CD4-positive, alpha-beta T cell (primary cell): ENCODE measurements at regions not wholly inside any gene's neighbourhood (a gene's known extent, or its start where the extent isn't known, plus 50 kb on each side); places are given as distances from the start of the nearest gene placed in this dataset.

Experiments used
- ATAC-seq: fragments of 200-7000 bp; cut with Tn5 transposase; one replicate; pipeline ENCODE4 v1.10.0; 2022; ENCODE audit warnings: mild to moderate bottlenecking; ENCODE audit not compliant: poor library complexity
- CTCF ChIA-PET: fragments of 350-600 bp; sonication (Branson Sonifier 250); formaldehyde crosslinking; loops from one replicate; lab custom pipeline; 2021; ENCODE audit warnings: antibody characterized with exemption, inconsistent platforms; lab: Charles Lee
- POLR2A ChIA-PET: fragments of 350-600 bp; sonication (Branson Sonifier 250); formaldehyde crosslinking; loops from one replicate; lab custom pipeline; 2021; ENCODE audit warnings: antibody characterized with exemption, inconsistent platforms; lab: Charles Lee
- DNase-seq, 14 experiments: peaks; one replicate each; pipeline ENCODE4 v3.0.0-alpha.2; 2013 to 2020; ENCODE audit warnings: mixed read lengths in 2 of 14
- H3K27ac ChIP-seq, 2 donors: one replicate each; pipeline versions ENCODE4 v1.5.1 to v1.7.0; 2013; ENCODE audit warnings: low read length in 2 of 2, low read depth in 1 of 2, mild to moderate bottlenecking in 1 of 2
- H3K27me3 ChIP-seq, 2 experiments: 1 replicate in 1 of 2; 2 replicates in 1 of 2; pipeline versions ENCODE4 v1.6.1 to v1.7.0; 2013; ENCODE audit warnings: low read length in 2 of 2, control low read depth in 1 of 2, mild to moderate bottlenecking in 1 of 2, moderate library complexity in 1 of 2; ENCODE audit not compliant: insufficient read depth in 2 of 2, control insufficient read depth in 1 of 2
- H3K36me3 ChIP-seq: one replicate; pipeline ENCODE4 v1.6.1; 2013; ENCODE audit warnings: low read length, control low read depth; ENCODE audit not compliant: insufficient read depth
- H3K4me1 ChIP-seq: one replicate; pipeline ENCODE4 v1.6.1; 2013; ENCODE audit warnings: low read length, control low read depth; ENCODE audit not compliant: insufficient read depth
- H3K4me3 ChIP-seq: one replicate; pipeline ENCODE4 v1.5.1; 2013; ENCODE audit warnings: mild to moderate bottlenecking, low read length, moderate library complexity
- H3K9me3 ChIP-seq, 2 experiments: 1 replicate in 1 of 2; 2 replicates in 1 of 2; pipeline versions ENCODE4 v1.6.1 to v1.7.0; 2013; ENCODE audit warnings: low read length in 2 of 2, mild to moderate bottlenecking in 2 of 2, control low read depth in 1 of 2, moderate library complexity in 1 of 2; ENCODE audit not compliant: control insufficient read depth in 1 of 2, insufficient read depth in 1 of 2
- H3K27ac Mint-ChIP-seq: one replicate; pipeline ENCODE4 v1.8.0; 2020; ENCODE audit warnings: mixed read lengths
- H3K27me3 Mint-ChIP-seq: one replicate; pipeline ENCODE4 v1.8.0; 2021; ENCODE audit warnings: mixed read lengths
- H3K36me3 Mint-ChIP-seq: one replicate; pipeline ENCODE4 v1.8.0; 2021; ENCODE audit warnings: low read depth, mixed read lengths
- H3K4me1 Mint-ChIP-seq: one replicate; pipeline ENCODE4 v1.8.0; 2021; ENCODE audit warnings: low read depth, mixed read lengths
- H3K4me3 Mint-ChIP-seq: one replicate; pipeline ENCODE4 v1.8.0; 2020; ENCODE audit warnings: mild to moderate bottlenecking, mixed read lengths
- H3K9me3 Mint-ChIP-seq: one replicate; pipeline ENCODE4 v1.8.0; 2020; ENCODE audit warnings: mixed read lengths
- intact Hi-C, 2 experiments: fragments of 100-400 bp; cut with DNase I in 1 of 2; cut with micrococcal nuclease in 1 of 2; formaldehyde crosslinking; loops; one replicate each; pipeline versions ENCODE4 v1.15.1 to v1.9.0; 2023 to 2025; cut with DNase I, micrococcal nuclease
- TF ChIP-seq, protein P1 (sequence below): fragments of 200-600 bp; IDR thresholded peaks from one replicate; pipeline ENCODE4 v1.8.0; 2022; ENCODE audit warnings: antibody characterized with exemption, mild to moderate bottlenecking

DNA sequence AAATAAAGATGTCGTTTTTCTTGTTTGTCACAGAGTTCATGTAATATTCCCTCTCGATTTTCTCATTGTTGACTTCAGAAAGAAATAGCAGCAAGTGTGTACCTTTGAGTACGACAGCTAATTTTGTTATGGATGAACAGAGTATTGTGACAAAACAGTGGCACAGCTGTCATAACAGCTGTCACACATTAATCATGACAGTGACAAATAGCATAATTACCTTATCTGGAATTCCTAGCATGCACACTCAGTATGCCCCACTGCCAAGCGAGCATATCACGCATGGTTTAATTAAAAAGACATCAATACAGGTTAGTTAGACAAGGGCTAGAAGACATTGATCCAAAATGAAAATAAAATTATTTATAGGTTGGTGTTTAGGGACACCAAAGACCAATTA, 375.1 kb downstream of the SPATA31D1 start:
- ChIA-PET POLR2A (no interaction called here), CTCF (no interaction called here)
- H3K4me1 ChIP-seq = no peaks in the 10 kb centered on the region
- intact Hi-C loops = no loop called here
- Mint-ChIP-seq H3K27me3 (no peaks in the 10 kb centered on the region), H3K36me3 (no peaks in the 10 kb centered on the region), H3K4me3 (no peak overlapping the region), H3K4me1 (no peaks in the 10 kb centered on the region), H3K9me3 (peaks cover 2% of the 10 kb centered on the region), H3K27ac (no peak overlapping the region)
- no peaks in the 10 kb centered on the region for H3K36me3 ChIP-seq
- TF ChIP-seq, protein P1, sequence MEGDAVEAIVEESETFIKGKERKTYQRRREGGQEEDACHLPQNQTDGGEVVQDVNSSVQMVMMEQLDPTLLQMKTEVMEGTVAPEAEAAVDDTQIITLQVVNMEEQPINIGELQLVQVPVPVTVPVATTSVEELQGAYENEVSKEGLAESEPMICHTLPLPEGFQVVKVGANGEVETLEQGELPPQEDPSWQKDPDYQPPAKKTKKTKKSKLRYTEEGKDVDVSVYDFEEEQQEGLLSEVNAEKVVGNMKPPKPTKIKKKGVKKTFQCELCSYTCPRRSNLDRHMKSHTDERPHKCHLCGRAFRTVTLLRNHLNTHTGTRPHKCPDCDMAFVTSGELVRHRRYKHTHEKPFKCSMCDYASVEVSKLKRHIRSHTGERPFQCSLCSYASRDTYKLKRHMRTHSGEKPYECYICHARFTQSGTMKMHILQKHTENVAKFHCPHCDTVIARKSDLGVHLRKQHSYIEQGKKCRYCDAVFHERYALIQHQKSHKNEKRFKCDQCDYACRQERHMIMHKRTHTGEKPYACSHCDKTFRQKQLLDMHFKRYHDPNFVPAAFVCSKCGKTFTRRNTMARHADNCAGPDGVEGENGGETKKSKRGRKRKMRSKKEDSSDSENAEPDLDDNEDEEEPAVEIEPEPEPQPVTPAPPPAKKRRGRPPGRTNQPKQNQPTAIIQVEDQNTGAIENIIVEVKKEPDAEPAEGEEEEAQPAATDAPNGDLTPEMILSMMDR = no peak
- H3K4me3 ChIP-seq = no peak overlapping the region
- no peak overlapping the region for H3K27ac ChIP-seq
- no peak for ATAC-seq
- no peaks in the 10 kb centered on the region for H3K27me3 ChIP-seq
- no peak for DNase-seq
- no peaks in the 10 kb centered on the region for H3K9me3 ChIP-seq

DNA sequence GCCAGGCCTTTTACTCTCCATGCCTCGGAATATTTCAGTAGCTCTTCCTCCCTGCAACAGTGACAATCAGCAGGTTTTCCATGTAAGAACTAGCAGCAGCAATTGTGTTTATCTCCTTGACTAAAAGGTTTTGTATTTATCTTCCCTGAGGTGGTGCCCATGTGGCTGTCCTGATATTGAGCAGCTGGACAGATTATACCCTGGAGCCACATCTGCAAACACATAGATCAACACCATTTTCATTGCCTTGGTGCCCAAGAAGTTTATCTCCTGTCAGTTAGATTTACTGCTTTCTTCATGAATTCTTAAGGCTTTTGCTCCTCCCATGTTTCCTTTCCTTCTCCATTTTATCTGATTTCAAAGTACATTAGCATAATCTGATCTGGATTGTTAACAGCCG, 378.4 kb downstream of the SPATA31D1 start:
- no peaks in the 10 kb centered on the region for H3K36me3 Mint-ChIP-seq
- CTCF ChIA-PET = no interaction called here
- TF ChIP-seq, protein P1 = no peak
- H3K9me3 ChIP-seq = no peaks in the 10 kb centered on the region
- DNase-seq (no peak), ATAC-seq (no peak)
- H3K4me3 ChIP-seq = no peak overlapping the region
- no peak overlapping the region for H3K27ac Mint-ChIP-seq
- H3K36me3 ChIP-seq = no peaks in the 10 kb centered on the region
- intact Hi-C loops = no loop called here
- H3K9me3 Mint-ChIP-seq = peaks cover 5% of the 10 kb centered on the region
- no peak overlapping the region for H3K27ac ChIP-seq
- POLR2A ChIA-PET = no interaction called here
- no peaks in the 10 kb centered on the region for H3K27me3 ChIP-seq
- H3K27me3 Mint-ChIP-seq = no peaks in the 10 kb centered on the region
- H3K4me1 ChIP-seq = no peaks in the 10 kb centered on the region
- no peak overlapping the region for H3K4me3 Mint-ChIP-seq
- no peaks in the 10 kb centered on the region for H3K4me1 Mint-ChIP-seq

GRCh38 chr9:82367929-82368328, 379.4 kb downstream of the SPATA31D1 start:
- TF ChIP-seq, protein P1 = no peak
- Histone ChIP-seq H3K4me3 (no peak overlapping the region), H3K9me3 (no peaks in the 10 kb centered on the region), H3K27me3 (no peaks in the 10 kb centered on the region), H3K27ac (no peak overlapping the region), H3K4me1 (no peaks in the 10 kb centered on the region), H3K36me3 (no peaks in the 10 kb centered on the region)
- ATAC-seq (no peak), DNase-seq (no peak)
- Mint-ChIP-seq H3K27ac (no peak overlapping the region), H3K27me3 (no peaks in the 10 kb centered on the region), H3K9me3 (peaks cover 5% of the 10 kb centered on the region), H3K4me1 (no peaks in the 10 kb centered on the region), H3K4me3 (no peak overlapping the region), H3K36me3 (no peaks in the 10 kb centered on the region)
- ChIA-PET POLR2A (no interaction called here), CTCF (no interaction called here)
- intact Hi-C loops = no loop called here
